ENCODE measurements at regions not wholly inside any gene's neighbourhood (a gene's known extent, or its start where the extent isn't known, plus 50 kb on each side); places are given as distances from the start of the nearest gene placed in this dataset.

GRCh38 chr5:22911019-22911418 is 57.9 kb upstream of the CDH12 start:
- no peak overlapping the region for H3K27ac ChIP-seq
- TF ChIP-seq CTCF (conservative IDR thresholded peaks at IDR 0.05; ENCODE audit: low read depth): no peak
- DNase-seq (ENCODE audit: low spot score): no peak
- ChIA-PET POLR2A (ENCODE audit: low non-redundant PET) (no interaction called here), CTCF (interaction anchor here (0.7 kb wide), 1 partner anchor 178 kb away, joined by 3 read pairs; no protein-coding TSS in a partner anchor)

GRCh38 chr5:22910523-22910922 is 57.4 kb upstream of the CDH12 start:
- no peak for TF ChIP-seq CTCF (conservative IDR thresholded peaks at IDR 0.05; ENCODE audit: low read depth)
- CTCF ChIA-PET: no interaction called here
- H3K27ac ChIP-seq: no peak overlapping the region
- POLR2A ChIA-PET (ENCODE audit: low non-redundant PET): no interaction called here
- DNase-seq (ENCODE audit: low spot score): no peak

DNA sequence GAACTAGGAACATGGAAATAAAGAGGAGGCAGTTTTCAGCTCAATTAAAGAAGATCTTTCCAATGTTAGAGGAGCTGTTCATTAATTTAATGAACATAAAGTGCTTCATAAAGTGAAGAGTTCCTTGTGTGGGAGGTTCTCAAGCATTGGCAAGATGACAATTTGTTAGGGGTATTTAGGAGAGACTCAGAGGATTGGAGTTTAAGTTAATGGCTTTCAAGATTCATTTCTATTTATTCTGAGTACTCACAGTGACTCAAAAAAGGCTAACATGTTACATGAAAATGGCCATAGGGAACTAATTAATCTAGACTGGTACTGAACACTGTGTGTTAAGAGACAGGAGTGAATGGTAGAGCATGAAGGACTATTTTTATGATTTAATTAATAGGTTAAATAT is 55.4 kb upstream of the CDH12 start:
- ChIA-PET POLR2A (ENCODE audit: low non-redundant PET) (no interaction called here), CTCF (no interaction called here)
- DNase-seq (ENCODE audit: low spot score): no peak
- no peak overlapping the region for H3K27ac ChIP-seq
- TF ChIP-seq CTCF (conservative IDR thresholded peaks at IDR 0.05; ENCODE audit: low read depth): no peak

DNA sequence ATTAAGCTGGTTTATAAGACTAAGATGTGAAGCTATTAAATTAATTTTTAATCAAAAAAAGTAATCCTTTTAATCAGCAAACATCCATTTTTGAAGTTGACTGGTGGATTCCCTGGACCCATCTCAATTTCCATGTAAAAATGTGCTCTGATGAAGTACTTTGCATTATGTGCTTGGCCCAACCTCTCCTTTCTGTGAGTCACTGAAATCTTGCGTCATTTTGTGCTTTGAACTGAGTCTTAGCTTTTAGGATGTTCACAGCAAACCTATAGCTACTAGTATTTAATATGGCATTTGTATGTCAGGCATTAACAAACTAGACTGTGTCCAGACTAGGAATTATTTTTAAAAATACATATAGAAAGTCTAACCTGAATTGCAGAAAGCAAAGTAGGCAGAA is 55.0 kb upstream of the CDH12 start:
- no peak overlapping the region for H3K27ac ChIP-seq
- no peak for TF ChIP-seq CTCF (conservative IDR thresholded peaks at IDR 0.05; ENCODE audit: low read depth)
- POLR2A ChIA-PET (ENCODE audit: low non-redundant PET): no interaction called here
- CTCF ChIA-PET: no interaction called here
- peak; percentile 26 for DNase-seq (ENCODE audit: low spot score)
